Astrocyte (in vitro differentiated cells and primary cell): ENCODE measurements at regions not wholly inside any gene's neighbourhood (a gene's known extent, or its start where the extent isn't known, plus 50 kb on each side); places are given as distances from the start of the nearest gene placed in this dataset.

Source experiments
- CTCF ChIP-seq: IDR thresholded peaks from 2 replicates; pipeline ENCODE4 v1.5.1; 2011; ENCODE audit warnings: low read depth, mild to moderate bottlenecking, inconsistent platforms, low read length, moderate library complexity; ENCODE audit not compliant: insufficient read depth
- EZH2 ChIP-seq: IDR thresholded peaks from 2 replicates; pipeline ENCODE4 v1.6.1; 2012; ENCODE audit warnings: mild to moderate bottlenecking, low read length, inconsistent platforms; ENCODE audit not compliant: insufficient read depth

- no peak for TF ChIP-seq CTCF
- no peak for TF ChIP-seq EZH2
These were observed 72.1 kb upstream of the ROPN1 start for GRCh38 chr3:124064050-124064449.
